SK-N-SH (cell line): ENCODE measurements at regions not wholly inside any gene's neighbourhood (a gene's known extent, or its start where the extent isn't known, plus 50 kb on each side); places are given as distances from the start of the nearest gene placed in this dataset.

ENCODE experiments used
- CTCF ChIA-PET: fragments of 300-600, 350-600 bp; formaldehyde crosslinking; extraction: SDS; loops from one replicate; lab custom pipeline; 2021; lab: Yijun Ruan, JAX
- POLR2A ChIA-PET: fragments of 350-600 bp; sonication (Branson Sonifier 250); formaldehyde crosslinking; extraction: SDS; loops from one replicate; lab custom pipeline; 2020; ENCODE audit warnings: antibody characterized with exemption, inconsistent platforms; lab: Yijun Ruan, JAX
- DNase-seq: peaks from one replicate; pipeline ENCODE4 v3.0.0; 2012
- H2AFZ ChIP-seq: fragments of 200-600 bp; sonication (generic); 2 replicates; pipeline ENCODE4 v1.8.1; 2016; ENCODE audit warnings: antibody characterized with exemption, mild to moderate bottlenecking, low read depth
- H3F3A ChIP-seq: fragments of 200-600 bp; sonication (generic); replicated peaks from 2 replicates; pipeline ENCODE3; 2016; ENCODE audit warnings: antibody characterized with exemption, mild to moderate bottlenecking; ENCODE audit not compliant: insufficient read depth
- H3K27ac ChIP-seq, 2 experiments: fragments of 200-500 bp in 1 of 2; fragments of 200-600 bp in 1 of 2; sonication (Bioruptor generic) in 1 of 2; sonication (generic), shearing (Covaris generic) in 1 of 2; 2 replicates each; pipeline versions ENCODE4 v1.5.1 to v1.6.1; 2014 to 2016; ENCODE audit warnings: low read depth in 2 of 2, inconsistent platforms in 1 of 2, low read length in 1 of 2, mild to moderate bottlenecking in 1 of 2, mixed read lengths in 1 of 2
- H3K27me3 ChIP-seq: fragments of 200-600 bp; sonication (generic), shearing (Covaris generic); 2 replicates; pipeline ENCODE4 v1.6.1; 2016; ENCODE audit warnings: mixed run types; ENCODE audit not compliant: insufficient read depth
- H3K36me3 ChIP-seq, 2 experiments: fragments of 200-500 bp in 1 of 2; fragments of 200-600 bp in 1 of 2; sonication (Bioruptor generic) in 1 of 2; sonication (generic) in 1 of 2; replicated peaks in 1 of 2; 2 replicates each; pipeline versions ENCODE3 to v1.5.1; 2014 to 2016; ENCODE audit warnings: low read length in 1 of 2, mild to moderate bottlenecking in 1 of 2; ENCODE audit not compliant: insufficient read depth in 2 of 2, control insufficient read depth in 1 of 2
- H3K4me1 ChIP-seq, 2 experiments: fragments of 200-500 bp in 1 of 2; fragments of 200-600 bp in 1 of 2; sonication (Bioruptor generic) in 1 of 2; sonication (generic), shearing (Covaris generic) in 1 of 2; 2 replicates each; pipeline versions ENCODE4 v1.5.1 to v1.6.1; 2014 to 2016; ENCODE audit warnings: low read depth in 1 of 2, low read length in 1 of 2, mixed run types in 1 of 2; ENCODE audit not compliant: insufficient read depth in 2 of 2, control insufficient read depth in 1 of 2
- H3K4me2 ChIP-seq: fragments of 200-600 bp; sonication (generic), shearing (Covaris generic); 2 replicates; pipeline ENCODE4 v1.6.1; 2017; ENCODE audit warnings: mixed run types
- H3K4me3 ChIP-seq, 2 experiments: fragments of 200-500 bp in 1 of 2; fragments of 200-600 bp in 1 of 2; sonication (Bioruptor generic) in 1 of 2; sonication (generic), shearing (Covaris generic) in 1 of 2; 2 replicates each; pipeline versions ENCODE4 v1.5.1 to v1.8.1; 2014 to 2016; ENCODE audit warnings: low read depth in 2 of 2, inconsistent platforms in 1 of 2, low read length in 1 of 2, mild to moderate bottlenecking in 1 of 2, mixed read lengths in 1 of 2, moderate library complexity in 1 of 2
- H3K79me2 ChIP-seq: fragments of 200-600 bp; sonication (generic); 2 replicates; pipeline ENCODE4 v1.8.1; 2017; ENCODE audit warnings: mild to moderate bottlenecking; ENCODE audit not compliant: insufficient read depth
- H3K9ac ChIP-seq: fragments of 200-600 bp; sonication (generic); 2 replicates; pipeline ENCODE4 v1.6.1; 2017; ENCODE audit warnings: mixed run types
- H3K9me2 ChIP-seq: fragments of 200-600 bp; sonication (generic); 2 replicates; pipeline ENCODE4 v1.6.1; 2017; ENCODE audit warnings: mixed run types
- H3K9me3 ChIP-seq: fragments of 200-600 bp; sonication (generic); 2 replicates; pipeline ENCODE4 v1.6.1; 2017; ENCODE audit warnings: mixed run types, mild to moderate bottlenecking, moderate library complexity
- H4K20me1 ChIP-seq: fragments of 200-600 bp; sonication (generic); 2 replicates; pipeline ENCODE4 v1.6.1; 2017; ENCODE audit warnings: mild to moderate bottlenecking, mixed run types; ENCODE audit not compliant: insufficient read depth
- CHD2 ChIP-seq: fragments of 150-350 bp; IDR thresholded peaks from 2 replicates; pipeline ENCODE4 v1.6.1; 2018; ENCODE audit warnings: low read length; ENCODE audit not compliant: partially characterized antibody
- ELF1 ChIP-seq: IDR thresholded peaks from 2 replicates; pipeline ENCODE4 v1.4.0; 2012
- GABPA ChIP-seq: IDR thresholded peaks from 2 replicates; pipeline ENCODE4 v1.4.0; 2012; ENCODE audit warnings: low read depth, mild to moderate bottlenecking
- GATA2 ChIP-seq: sonication (generic); formaldehyde crosslinking; IDR thresholded peaks from 2 replicates; pipeline ENCODE4 v1.5.0; 2020; ENCODE audit warnings: mild to moderate bottlenecking, missing genetic modification reagents
- MXI1 ChIP-seq: IDR thresholded peaks from 2 replicates; pipeline ENCODE4 v1.6.1; 2012; ENCODE audit warnings: mild to moderate bottlenecking, low read depth, low read length, improper control_type of control experiment
- RAD21 ChIP-seq: IDR thresholded peaks from 2 replicates; pipeline ENCODE4 v1.6.1; 2012; ENCODE audit warnings: mild to moderate bottlenecking, low read length
- RCOR1 ChIP-seq: fragments of 150-350 bp; IDR thresholded peaks from 2 replicates; pipeline ENCODE4 v1.6.1; 2017; ENCODE audit warnings: antibody characterized with exemption, low read length
- REST ChIP-seq: IDR thresholded peaks from 2 replicates; pipeline ENCODE4 v1.6.1; 2012; ENCODE audit warnings: mild to moderate bottlenecking, low read depth, low read length, moderate library complexity
- SIN3A ChIP-seq: IDR thresholded peaks from 2 replicates; pipeline ENCODE4 v1.6.1; 2012; ENCODE audit warnings: low read depth, mild to moderate bottlenecking, low read length, moderate library complexity, borderline replicate concordance
- SMC3 ChIP-seq: IDR thresholded peaks from 2 replicates; pipeline ENCODE4 v1.6.1; 2012; ENCODE audit warnings: low read depth, low read length, improper control_type of control experiment
- TEAD4 ChIP-seq: IDR thresholded peaks from 2 replicates; pipeline ENCODE4 v1.4.0; 2012; ENCODE audit warnings: mild to moderate bottlenecking, borderline replicate concordance; ENCODE audit not compliant: insufficient read depth
- YY1 ChIP-seq: IDR thresholded peaks from 2 replicates; pipeline ENCODE4 v1.4.0; 2012; ENCODE audit warnings: low read depth, mild to moderate bottlenecking
- WGBS: methylation state at CpG from one replicate; pipeline ENCODE4 v1.1.6; 2017; ENCODE audit warnings: low lambda C conversion rate; 5-methylcytosine and 5-hydroxymethylcytosine counted together

- TF ChIP-seq SIN3A (no peak), ELF1 (no peak), GATA2 (CRISPR knock-in tag) (no peak), YY1 (no peak), SMC3 (no peak), RAD21 (no peak), GABPA (no peak), MXI1 (no peak), REST (no peak)
These were observed 376.5 kb upstream of the DAB2 start (continued) for GRCh38 chr5:39801306-39801705.

- H3F3A ChIP-seq: no peaks in the 10 kb centered on the region
- peaks cover 14% of the 10 kb centered on the region for H3K27me3 ChIP-seq
- CTCF ChIA-PET: no interaction called here
- no peak overlapping the region for H3K4me3 ChIP-seq
- H3K27ac ChIP-seq: no peak overlapping the region
- H3K9me2 ChIP-seq: no peaks in the 10 kb centered on the region
- H3K79me2 ChIP-seq: no peaks in the 10 kb centered on the region
- no peaks in the 10 kb centered on the region for H3K4me1 ChIP-seq
- 2% methylated on average over 3 of the region's 3 CpGs for WGBS
- H4K20me1 ChIP-seq: no peaks in the 10 kb centered on the region
- no peaks in the 10 kb centered on the region for H3K36me3 ChIP-seq
- H3K9me3 ChIP-seq: no peaks in the 10 kb centered on the region
- no peak overlapping the region for H3K9ac ChIP-seq
- no peak for TF ChIP-seq TEAD4
- no peak overlapping the region for H2AFZ ChIP-seq
- no peak overlapping the region for H3K4me2 ChIP-seq
- no peak for DNase-seq
- POLR2A ChIA-PET: no interaction called here
These were observed 375.3 kb upstream of the DAB2 start for GRCh38 chr5:39800042-39800601.

GRCh38 chr5:39799242-39799641 lies 374.5 kb upstream of the DAB2 start:
- no peaks in the 10 kb centered on the region for H3K9me3 ChIP-seq
- no peaks in the 10 kb centered on the region for H3K79me2 ChIP-seq
- 5% methylated on average over 2 of the region's 2 CpGs for WGBS
- DNase-seq: no peak
- H3K4me3 ChIP-seq: no peak overlapping the region
- TF ChIP-seq CHD2 (no peak), RCOR1 (no peak), RAD21 (no peak)
- ChIA-PET POLR2A (no interaction called here), CTCF (interaction anchor here (0.9 kb wide), 1 partner anchor 26 kb away, joined by 3 read pairs; no protein-coding TSS in a partner anchor)
- no peaks in the 10 kb centered on the region for H4K20me1 ChIP-seq
- no peak overlapping the region for H3K27ac ChIP-seq
- no peak overlapping the region for H3K4me2 ChIP-seq
- H3K9ac ChIP-seq: no peak overlapping the region
- H3K9me2 ChIP-seq: no peaks in the 10 kb centered on the region
- no peaks in the 10 kb centered on the region for H3F3A ChIP-seq
- H3K4me1 ChIP-seq: no peaks in the 10 kb centered on the region
- H2AFZ ChIP-seq: no peak overlapping the region
- no peaks in the 10 kb centered on the region for H3K36me3 ChIP-seq
- H3K27me3 ChIP-seq: peaks cover 14% of the 10 kb centered on the region
